ENCODE measurements at regions not wholly inside any gene's neighbourhood (a gene's known extent, or its start where the extent isn't known, plus 50 kb on each side); places are given as distances from the start of the nearest gene placed in this dataset.
"Not testable (repeated sequence)": the region's sequence is repeated elsewhere in the genome, so short reads cannot be mapped to it uniquely, and the experiment has no call there.

GRCh38 chr5:66291771-66292170, 147.7 kb downstream of the SREK1 start:
- H3K4me3 ChIP-seq (ENCODE audit: low read depth in 2 of 2, low read length in 1 of 2): no peak overlapping the region
- H3K9me3 ChIP-seq: no peaks in the 10 kb centered on the region
- DNase-seq: no peak
- TF ChIP-seq ZBTB33 (IDR thresholded peaks at IDR 0.05; ENCODE audit: borderline replicate concordance, low read depth): no peak
- TF ChIP-seq RAD21 (IDR thresholded peaks at IDR 0.05; ENCODE audit: low read length): no peak
- no peak for TF ChIP-seq GABPA (IDR thresholded peaks at IDR 0.05; ENCODE audit: low read depth)
- TF ChIP-seq MXI1 (IDR thresholded peaks at IDR 0.05; ENCODE audit: low read depth, low read length): no peak
- no peak for TF ChIP-seq FOXJ3 (CRISPR knock-in tag; IDR thresholded peaks at IDR 0.05)
- no peak for TF ChIP-seq EZH2phosphoT487 (IDR thresholded peaks at IDR 0.05; ENCODE audit: borderline replicate concordance, low read depth)
- no peak for TF ChIP-seq JUND (IDR thresholded peaks at IDR 0.05)
- TF ChIP-seq TEAD4 (IDR thresholded peaks at IDR 0.05; ENCODE audit: borderline replicate concordance, insufficient read depth): no peak
- no peak for TF ChIP-seq GATA2 (CRISPR knock-in tag; IDR thresholded peaks at IDR 0.05)
- no peak for TF ChIP-seq SIN3A (IDR thresholded peaks at IDR 0.05; ENCODE audit: borderline replicate concordance, low read depth, low read length)
- no peak for TF ChIP-seq NFIC (IDR thresholded peaks at IDR 0.05; ENCODE audit: borderline replicate concordance)
- no peak for TF ChIP-seq RCOR1 (IDR thresholded peaks at IDR 0.05; ENCODE audit: low read length)
- TF ChIP-seq, protein P1, sequence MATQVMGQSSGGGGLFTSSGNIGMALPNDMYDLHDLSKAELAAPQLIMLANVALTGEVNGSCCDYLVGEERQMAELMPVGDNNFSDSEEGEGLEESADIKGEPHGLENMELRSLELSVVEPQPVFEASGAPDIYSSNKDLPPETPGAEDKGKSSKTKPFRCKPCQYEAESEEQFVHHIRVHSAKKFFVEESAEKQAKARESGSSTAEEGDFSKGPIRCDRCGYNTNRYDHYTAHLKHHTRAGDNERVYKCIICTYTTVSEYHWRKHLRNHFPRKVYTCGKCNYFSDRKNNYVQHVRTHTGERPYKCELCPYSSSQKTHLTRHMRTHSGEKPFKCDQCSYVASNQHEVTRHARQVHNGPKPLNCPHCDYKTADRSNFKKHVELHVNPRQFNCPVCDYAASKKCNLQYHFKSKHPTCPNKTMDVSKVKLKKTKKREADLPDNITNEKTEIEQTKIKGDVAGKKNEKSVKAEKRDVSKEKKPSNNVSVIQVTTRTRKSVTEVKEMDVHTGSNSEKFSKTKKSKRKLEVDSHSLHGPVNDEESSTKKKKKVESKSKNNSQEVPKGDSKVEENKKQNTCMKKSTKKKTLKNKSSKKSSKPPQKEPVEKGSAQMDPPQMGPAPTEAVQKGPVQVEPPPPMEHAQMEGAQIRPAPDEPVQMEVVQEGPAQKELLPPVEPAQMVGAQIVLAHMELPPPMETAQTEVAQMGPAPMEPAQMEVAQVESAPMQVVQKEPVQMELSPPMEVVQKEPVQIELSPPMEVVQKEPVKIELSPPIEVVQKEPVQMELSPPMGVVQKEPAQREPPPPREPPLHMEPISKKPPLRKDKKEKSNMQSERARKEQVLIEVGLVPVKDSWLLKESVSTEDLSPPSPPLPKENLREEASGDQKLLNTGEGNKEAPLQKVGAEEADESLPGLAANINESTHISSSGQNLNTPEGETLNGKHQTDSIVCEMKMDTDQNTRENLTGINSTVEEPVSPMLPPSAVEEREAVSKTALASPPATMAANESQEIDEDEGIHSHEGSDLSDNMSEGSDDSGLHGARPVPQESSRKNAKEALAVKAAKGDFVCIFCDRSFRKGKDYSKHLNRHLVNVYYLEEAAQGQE (IDR thresholded peaks at IDR 0.05; ENCODE audit: low read depth, low read length): no peak
- ChIA-PET CTCF (interaction anchor here (2.4 kb wide), 1 partner anchor 15 kb away, joined by 10 read pairs; no protein-coding TSS in a partner anchor), POLR2A (no interaction called here)
- no peaks in the 10 kb centered on the region for H3K27me3 ChIP-seq (ENCODE audit: insufficient read depth)
- H3K36me3 ChIP-seq (replicated peaks in 1 of 2; ENCODE audit: control insufficient read depth in 1 of 2, insufficient read depth in 2 of 2, low read length in 1 of 2): no peaks in the 10 kb centered on the region
- no peak overlapping the region for H2AFZ ChIP-seq (ENCODE audit: low read depth)
- H3K79me2 ChIP-seq (ENCODE audit: insufficient read depth): no peaks in the 10 kb centered on the region
- 77% methylated on average over 1 of the region's 1 CpG for WGBS (ENCODE audit: low lambda C conversion rate)
- no peaks in the 10 kb centered on the region for H3K9me2 ChIP-seq
- no peaks in the 10 kb centered on the region for H4K20me1 ChIP-seq (ENCODE audit: insufficient read depth)
- no peak overlapping the region for H3K27ac ChIP-seq (ENCODE audit: low read depth in 2 of 2, low read length in 1 of 2)
- no peak overlapping the region for H3K9ac ChIP-seq
- no peaks in the 10 kb centered on the region for H3K4me1 ChIP-seq (ENCODE audit: control insufficient read depth in 1 of 2, insufficient read depth in 2 of 2, low read depth in 1 of 2, low read length in 1 of 2)
- H3K4me2 ChIP-seq: no peak overlapping the region
- no peaks in the 10 kb centered on the region for H3F3A ChIP-seq (replicated peaks; ENCODE audit: insufficient read depth)

DNA sequence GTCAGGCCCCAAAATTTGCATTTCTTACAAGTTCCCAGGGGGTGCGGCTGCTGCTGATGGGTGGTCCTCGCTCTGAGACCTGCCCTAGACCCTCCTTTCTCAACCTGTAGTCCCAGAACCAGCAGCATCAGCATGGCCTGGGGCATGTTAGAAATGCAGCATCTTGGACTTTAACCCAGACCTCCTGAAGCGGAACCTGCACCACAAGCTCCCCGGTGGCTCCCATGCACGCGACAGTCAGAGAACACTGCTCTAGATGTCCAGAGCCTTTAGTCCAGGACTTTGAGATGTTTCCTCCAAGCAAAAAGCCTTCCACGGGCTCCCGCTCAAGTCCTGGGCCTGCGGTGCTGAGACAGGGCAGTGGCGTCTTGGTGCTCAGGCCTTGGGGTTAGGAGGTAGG, 149.8 kb downstream of the SREK1 start:
- H3K27me3 ChIP-seq (ENCODE audit: insufficient read depth); H3K79me2 ChIP-seq (ENCODE audit: insufficient read depth); H4K20me1 ChIP-seq (ENCODE audit: insufficient read depth); H3F3A ChIP-seq (replicated peaks; ENCODE audit: insufficient read depth); H3K4me3 ChIP-seq (ENCODE audit: low read depth in 2 of 2, low read length in 1 of 2); H3K4me1 ChIP-seq (ENCODE audit: control insufficient read depth in 1 of 2, insufficient read depth in 2 of 2, low read depth in 1 of 2, low read length in 1 of 2); DNase-seq; H3K36me3 ChIP-seq (replicated peaks in 1 of 2; ENCODE audit: control insufficient read depth in 1 of 2, insufficient read depth in 2 of 2, low read length in 1 of 2); H3K9me3 ChIP-seq; H2AFZ ChIP-seq (ENCODE audit: low read depth); H3K9ac ChIP-seq; POLR2A ChIA-PET; H3K27ac ChIP-seq (ENCODE audit: low read depth in 2 of 2, low read length in 1 of 2); H3K4me2 ChIP-seq; H3K9me2 ChIP-seq: not testable (repeated sequence)
- WGBS (ENCODE audit: low lambda C conversion rate): 71% methylated on average over 6 of the region's 10 CpGs
- CTCF ChIA-PET: interaction anchor here (4.6 kb wide), 1 partner anchor 12 kb away, joined by 23 read pairs; no protein-coding TSS in a partner anchor
